HCT116 (cell line): ENCODE measurements at regions not wholly inside any gene's neighbourhood (a gene's known extent, or its start where the extent isn't known, plus 50 kb on each side); places are given as distances from the start of the nearest gene placed in this dataset.

Experiments used
- ATAC-seq: fragments of 200-7000 bp; cut with Tn5 transposase; 2 replicates; pipeline ENCODE4 v1.9.1; 2020; ENCODE audit warnings: mild to moderate bottlenecking, moderate library complexity
- BruUV-seq: library from RNA; stranded (reverse); fragments of 400-500 nt; replicated peaks from 2 replicates; lab custom pipeline; 2021; lab: Mats Ljungman, UMichigan
- CTCF ChIA-PET: fragments of 300-600 bp; sonication (Branson Sonifier 250); formaldehyde crosslinking; loops from one replicate; lab custom pipeline; 2021; ENCODE audit warnings: antibody characterized with exemption; lab: Charles Lee
- POLR2A ChIA-PET: fragments of 300-600, 350-600 bp; sonication (Branson Sonifier 250); formaldehyde crosslinking; loops from one replicate; lab custom pipeline; 2021; ENCODE audit warnings: antibody characterized with exemption; lab: Charles Lee
- RAD21 ChIA-PET, 2 experiments: fragments of 300-600 bp; sonication (Branson Sonifier 250); formaldehyde crosslinking; loops; one replicate each; lab custom pipeline; 2023; ENCODE audit warnings: low total read pairs in 2 of 2; ENCODE audit not compliant: uncharacterized antibody in 2 of 2, unreplicated experiment in 2 of 2, low non-redundant PET in 1 of 2; lab: Charles Lee
- DNase-seq: peaks from one replicate; pipeline ENCODE4 v3.0.0-alpha.2; 2010; ENCODE audit warnings: low read depth, low spot score
- H2AFZ ChIP-seq: fragments of 200-600 bp; shearing (Covaris generic), sonication (generic); 2 replicates; pipeline ENCODE4 v1.6.1; 2017; ENCODE audit warnings: low read depth, mixed run types, mixed read lengths, antibody characterized with exemption, low read length; ENCODE audit not compliant: poor library complexity, severe bottlenecking
- H3K27ac ChIP-seq: 2 replicates; pipeline ENCODE4 v1.5.1; 2012; ENCODE audit warnings: low read depth, low read length
- H3K27me3 ChIP-seq: fragments of 200-600 bp; sonication (generic); 2 replicates; pipeline ENCODE4 v1.6.1; 2016; ENCODE audit warnings: mixed run types, low read length, mixed read lengths; ENCODE audit not compliant: insufficient read depth
- H3K36me3 ChIP-seq, 2 experiments: fragments of 200-500 bp in 1 of 2; fragments of 200-600 bp in 1 of 2; sonication (Bioruptor generic) in 1 of 2; sonication (generic) in 1 of 2; 2 replicates each; pipeline versions ENCODE4 v1.5.1 to v1.6.1; 2014 to 2016; ENCODE audit warnings: low read length in 2 of 2, inconsistent platforms in 1 of 2, mixed read lengths in 1 of 2, mixed run types in 1 of 2; ENCODE audit not compliant: insufficient read depth in 2 of 2, control insufficient read depth in 1 of 2
- H3K4me1 ChIP-seq, 2 experiments: fragments of 200-600 bp in 1 of 2; sonication (generic) in 1 of 2; 2 replicates each; pipeline versions ENCODE4 v1.5.1 to v1.6.1; 2012 to 2017; ENCODE audit warnings: low read length in 2 of 2, inconsistent platforms in 1 of 2, mild to moderate bottlenecking in 1 of 2, mixed read lengths in 1 of 2, mixed run types in 1 of 2, moderate library complexity in 1 of 2; ENCODE audit not compliant: insufficient read depth in 2 of 2, control insufficient read depth in 1 of 2
- H3K4me2 ChIP-seq: fragments of 200-600 bp; sonication (generic); 2 replicates; pipeline ENCODE4 v1.6.1; 2017; ENCODE audit warnings: mixed run types, low read length, mixed read lengths
- H3K4me3 ChIP-seq, 2 experiments: fragments of 200-600 bp in 1 of 2; sonication (generic) in 1 of 2; replicated peaks in 1 of 2; 2 replicates each; pipeline ENCODE4 v1.5.1; 2011 to 2016; ENCODE audit warnings: low read length in 2 of 2, control low read depth in 1 of 2, low read depth in 1 of 2, mild to moderate bottlenecking in 1 of 2, mixed read lengths in 1 of 2, mixed run types in 1 of 2
- H3K79me2 ChIP-seq: fragments of 200-600 bp; sonication (generic); 2 replicates; pipeline ENCODE4 v1.6.1; 2017; ENCODE audit warnings: mild to moderate bottlenecking, mixed run types, low read length, moderate library complexity, mixed read lengths; ENCODE audit not compliant: insufficient read depth
- H3K9ac ChIP-seq: fragments of 200-600 bp; sonication (generic); 2 replicates; pipeline ENCODE4 v1.6.1; 2016; ENCODE audit warnings: low read length, mixed read lengths
- H3K9me2 ChIP-seq: fragments of 200-600 bp; sonication (generic), shearing (Covaris generic); 2 replicates; pipeline ENCODE4 v1.6.1; 2017; ENCODE audit warnings: mixed run types, mild to moderate bottlenecking, moderate library complexity; ENCODE audit not compliant: insufficient read depth
- H3K9me3 ChIP-seq, 2 experiments: fragments of 200-500 bp in 1 of 2; fragments of 200-600 bp in 1 of 2; sonication (Bioruptor generic) in 1 of 2; sonication (generic) in 1 of 2; 2 replicates each; pipeline ENCODE4 v1.6.1; 2014 to 2017; ENCODE audit warnings: low read length in 2 of 2, mixed read lengths in 2 of 2, inconsistent platforms in 1 of 2, low read depth in 1 of 2, mild to moderate bottlenecking in 1 of 2, mixed run types in 1 of 2, moderate library complexity in 1 of 2; ENCODE audit not compliant: control insufficient read depth in 1 of 2, insufficient read depth in 1 of 2
- H4K20me1 ChIP-seq: fragments of 200-600 bp; sonication (generic), shearing (Covaris generic); 2 replicates; pipeline ENCODE4 v1.6.1; 2017; ENCODE audit warnings: mixed run types, mild to moderate bottlenecking, moderate library complexity; ENCODE audit not compliant: insufficient read depth
- ATF3 ChIP-seq: IDR thresholded peaks from 2 replicates; pipeline ENCODE4 v1.6.1; 2012
- CTCF ChIP-seq, 3 experiments: fragments of 200-600 bp in 1 of 3; sonication (generic) in 1 of 3; IDR thresholded peaks in 2 of 3; conservative IDR thresholded peaks in 1 of 3; 2 replicates each; pipeline ENCODE4 v1.5.1; 2012 to 2017; ENCODE audit warnings: low read depth in 2 of 3, low read length in 2 of 3, antibody characterized with exemption in 1 of 3, borderline replicate concordance in 1 of 3, control low read depth in 1 of 3, mild to moderate bottlenecking in 1 of 3, mixed read lengths in 1 of 3, mixed run types in 1 of 3, moderate library complexity in 1 of 3; ENCODE audit not compliant: insufficient read depth in 1 of 3
- EZH2 ChIP-seq: fragments of 200-600 bp; sonication (generic); IDR thresholded peaks from 2 replicates; pipeline ENCODE4 v1.6.1; 2017; ENCODE audit warnings: antibody characterized with exemption, mixed run types
- EZH2phosphoT487 ChIP-seq: fragments of 200-600 bp; IDR thresholded peaks from 2 replicates; pipeline ENCODE4 v1.6.1; 2018; ENCODE audit warnings: antibody characterized with exemption, borderline replicate concordance
- JUND ChIP-seq: IDR thresholded peaks from 2 replicates; pipeline ENCODE4 v1.6.1; 2012
- MAX ChIP-seq: IDR thresholded peaks from 2 replicates; pipeline ENCODE4 v1.6.1; 2012
- POLR2A ChIP-seq: IDR thresholded peaks from 2 replicates; pipeline ENCODE4 v1.7.0; 2011; ENCODE audit warnings: borderline replicate concordance; ENCODE audit not compliant: insufficient read depth, insufficient read length; ENCODE audit errors: extremely low read depth
- POLR2AphosphoS5 ChIP-seq: IDR thresholded peaks from 2 replicates; pipeline ENCODE4 v1.6.1; 2011; ENCODE audit warnings: mild to moderate bottlenecking, low read depth, low read length, moderate library complexity
- RAD21 ChIP-seq: IDR thresholded peaks from 2 replicates; pipeline ENCODE4 v1.6.1; 2012; ENCODE audit warnings: low read depth, mild to moderate bottlenecking
- REST ChIP-seq: IDR thresholded peaks from 2 replicates; pipeline ENCODE4 v1.6.1; 2012; ENCODE audit warnings: low read depth
- SP1 ChIP-seq: IDR thresholded peaks from 2 replicates; pipeline ENCODE4 v1.6.1; 2012; ENCODE audit warnings: low read depth
- SRF ChIP-seq: IDR thresholded peaks from 2 replicates; pipeline ENCODE4 v1.6.1; 2012; ENCODE audit warnings: low read depth
- YY1 ChIP-seq: IDR thresholded peaks from 2 replicates; pipeline ENCODE4 v1.6.1; 2011; ENCODE audit warnings: low read length, low read depth, moderate library complexity, mild to moderate bottlenecking; ENCODE audit not compliant: insufficient replicate concordance; ENCODE audit errors: extremely low read depth
- ZBTB33 ChIP-seq: IDR thresholded peaks from 2 replicates; pipeline ENCODE4 v1.6.1; 2011; ENCODE audit warnings: mild to moderate bottlenecking, low read length, moderate library complexity; ENCODE audit not compliant: insufficient replicate concordance; ENCODE audit errors: extremely low read depth
- ZNF274 ChIP-seq: fragments of 200-500 bp; sonication (Bioruptor generic); IDR thresholded peaks from 2 replicates; pipeline ENCODE4 v1.6.1; 2014; ENCODE audit warnings: mild to moderate bottlenecking, low read depth, low read length, inconsistent platforms
- intact Hi-C: fragments of 100-400 bp; cut with micrococcal nuclease; formaldehyde crosslinking; loops from 2 replicates; pipeline ENCODE4 v1.10.0; 2022

- TF ChIP-seq CTCF (IDR thresholded peaks at IDR 0.05 in 2 of 3, conservative IDR thresholded peaks at IDR 0.05 in 1 of 3; ENCODE audit: borderline replicate concordance in 1 of 3, insufficient read depth in 1 of 3, low read depth in 2 of 3, low read length in 2 of 3) (no peak), YY1 (no peak)
Measured at GRCh38 chr3:40821315-40821714, 296.6 kb downstream of the ZNF621 start (continued).

- ChIA-PET RAD21 (no interaction called here), CTCF (no interaction called here), POLR2A (no interaction called here)
- no peaks in the 10 kb centered on the region for H4K20me1 ChIP-seq
- H3K27ac ChIP-seq: no peak overlapping the region
- intact Hi-C loops: no loop called here
- no peak overlapping the region for H3K4me2 ChIP-seq
- no peak for TF ChIP-seq SP1
- TF ChIP-seq EZH2phosphoT487: no peak
- TF ChIP-seq REST: no peak
- no peak for TF ChIP-seq SRF
- TF ChIP-seq ZNF274: no peak
- no peak for TF ChIP-seq RAD21
- TF ChIP-seq MAX: no peak
- TF ChIP-seq JUND: no peak
- no peak for TF ChIP-seq ATF3
- no peak for TF ChIP-seq POLR2A
- TF ChIP-seq POLR2AphosphoS5: no peak
- no peak for TF ChIP-seq ZBTB33
- TF ChIP-seq EZH2: no peak
- no peak overlapping the region for H2AFZ ChIP-seq
- no peaks in the 10 kb centered on the region for H3K79me2 ChIP-seq
- no peak overlapping the region for H3K4me3 ChIP-seq
- no peaks in the 10 kb centered on the region for H3K36me3 ChIP-seq
- ATAC-seq (no peak), DNase-seq (no peak)
- no peaks in the 10 kb centered on the region for H3K9me3 ChIP-seq
- H3K9me2 ChIP-seq: no peaks in the 10 kb centered on the region
- H3K27me3 ChIP-seq: no peaks in the 10 kb centered on the region; the same call in 1 of the 2 replicates
- H3K4me1 ChIP-seq: no peaks in the 10 kb centered on the region
- BruUV-seq: no TSS peak
- no peak overlapping the region for H3K9ac ChIP-seq
Measured at GRCh38 chr3:40827226-40827625, 302.5 kb downstream of the ZNF621 start.
